T-helper 17 cell (primary cell): ENCODE measurements at regions not wholly inside any gene's neighbourhood (a gene's known extent, or its start where the extent isn't known, plus 50 kb on each side); places are given as distances from the start of the nearest gene placed in this dataset.
"Not testable (repeated sequence)": the region's sequence is repeated elsewhere in the genome, so short reads cannot be mapped to it uniquely, and the experiment has no call there.

Source experiments
- ATAC-seq: fragments of 150-1000 bp; cut with Tn5 transposase; 2 replicates; pipeline ENCODE4 v1.10.0; 2021; ENCODE audit warnings: mild to moderate bottlenecking, moderate library complexity
- DNase-seq, 3 donors: peaks; one replicate each; pipeline versions ENCODE4 v3.0.0 to v3.0.0-alpha.2; 2020 to 2021
- H3K9me3 ChIP-seq: one replicate; pipeline ENCODE4 v1.7.0; 2013; ENCODE audit warnings: low read length, mild to moderate bottlenecking; ENCODE audit not compliant: control insufficient read depth, poor library complexity, severe bottlenecking
- H3K27ac Mint-ChIP-seq: one replicate; pipeline ENCODE4 v1.8.0; 2022; ENCODE audit warnings: mild to moderate bottlenecking, moderate library complexity, mixed read lengths
- H3K27me3 Mint-ChIP-seq: one replicate; pipeline ENCODE4 v1.8.0; 2022; ENCODE audit warnings: mixed read lengths
- H3K36me3 Mint-ChIP-seq: one replicate; pipeline ENCODE4 v1.8.0; 2022; ENCODE audit warnings: low read depth, mixed read lengths
- H3K4me1 Mint-ChIP-seq: one replicate; pipeline ENCODE4 v1.8.0; 2022; ENCODE audit warnings: mild to moderate bottlenecking, mixed read lengths
- H3K4me3 Mint-ChIP-seq: one replicate; pipeline ENCODE4 v1.8.0; 2022; ENCODE audit warnings: mild to moderate bottlenecking, moderate library complexity, mixed read lengths

DNA sequence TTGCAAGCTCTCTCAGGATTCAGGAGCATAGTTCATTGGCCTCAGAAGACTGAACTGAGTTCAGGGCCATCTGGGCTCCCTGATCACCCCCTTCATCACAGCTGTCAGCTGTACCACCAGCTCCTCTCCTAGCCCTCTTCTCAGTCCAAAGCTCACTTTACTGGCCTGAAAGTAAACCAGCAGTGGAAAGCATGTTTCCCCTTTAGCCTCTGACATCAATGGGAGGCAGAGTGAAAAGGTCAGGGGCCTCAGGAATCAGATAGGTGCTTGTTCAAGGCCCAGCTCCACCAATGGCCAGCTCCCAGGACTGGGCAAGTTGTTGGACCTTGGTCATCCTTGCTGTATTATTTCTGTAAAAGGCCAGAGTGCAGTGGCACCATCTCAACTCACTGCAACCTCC, 223.4 kb downstream of the TLE3 start:
- Mint-ChIP-seq H3K27ac (no peak overlapping the region), H3K36me3 (no peaks in the 10 kb centered on the region), H3K4me1 (no peaks in the 10 kb centered on the region), H3K27me3 (no peaks in the 10 kb centered on the region), H3K4me3 (no peak overlapping the region)
- peaks cover 3% of the 10 kb centered on the region for H3K9me3 ChIP-seq
- ATAC-seq (no peak), DNase-seq (no peak)

DNA sequence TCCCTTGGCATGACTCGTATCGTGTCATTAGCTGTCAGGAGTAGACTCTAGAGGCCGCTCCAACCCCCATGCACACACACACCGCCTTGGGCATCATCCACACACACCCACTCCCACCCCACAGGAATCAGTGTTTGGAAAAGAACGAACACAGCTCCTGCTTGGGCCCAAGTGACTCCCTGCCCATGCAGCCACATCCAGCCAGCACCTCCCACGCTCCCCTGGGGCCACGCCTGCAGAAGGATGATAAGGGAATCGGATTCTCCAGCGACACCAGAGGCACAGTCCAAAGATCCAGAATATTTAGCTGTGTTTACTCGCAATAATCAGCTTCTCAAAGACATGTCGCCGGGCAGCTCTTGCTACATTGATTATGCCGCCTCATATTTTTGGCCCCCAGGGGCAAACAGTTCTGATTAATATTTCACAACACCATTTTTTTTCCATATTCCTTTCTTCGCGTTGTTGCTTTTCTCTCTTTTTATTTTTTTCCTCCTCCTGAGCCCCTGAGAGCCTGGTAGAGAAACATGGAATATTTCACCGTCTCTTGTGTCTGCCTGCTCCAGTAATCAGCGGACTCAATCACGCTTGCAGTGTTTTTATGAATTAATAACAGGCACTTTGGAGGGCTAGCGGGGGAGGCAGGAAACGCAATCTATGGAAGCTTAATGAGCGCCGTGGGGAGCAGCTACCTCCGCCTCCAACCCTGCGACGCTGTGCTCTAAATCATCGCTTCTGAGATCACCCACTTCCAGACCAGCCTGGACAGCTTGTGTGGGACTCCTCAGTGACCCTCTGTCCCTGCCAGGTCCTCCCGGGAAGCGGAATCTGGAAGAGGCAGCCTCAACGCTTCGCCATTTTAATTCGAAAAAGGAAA, 221.4 kb downstream of the TLE3 start:
- no peaks in the 10 kb centered on the region for H3K36me3 Mint-ChIP-seq
- H3K27me3 Mint-ChIP-seq: no peaks in the 10 kb centered on the region
- no peak overlapping the region for H3K27ac Mint-ChIP-seq
- no peaks in the 10 kb centered on the region for H3K4me1 Mint-ChIP-seq
- H3K9me3 ChIP-seq: peaks cover 3% of the 10 kb centered on the region
- DNase-seq: no peak
- H3K4me3 Mint-ChIP-seq: no peak overlapping the region
- ATAC-seq: no peak

GRCh38 chr15:69879963-69880362, 217.8 kb downstream of the TLE3 start:
- H3K4me3 Mint-ChIP-seq, DNase-seq, H3K4me1 Mint-ChIP-seq, H3K27ac Mint-ChIP-seq, H3K9me3 ChIP-seq, H3K27me3 Mint-ChIP-seq, H3K36me3 Mint-ChIP-seq, ATAC-seq: not testable (repeated sequence)

GRCh38 chr15:69880571-69881301, 217.0 kb downstream of the TLE3 start:
- Mint-ChIP-seq H3K4me1 (no peaks in the 10 kb centered on the region), H3K27me3 (peaks cover 7% of the 10 kb centered on the region), H3K36me3 (no peaks in the 10 kb centered on the region), H3K4me3 (no peak overlapping the region), H3K27ac (no peak overlapping the region)
- DNase-seq (no peak), ATAC-seq (no peak)
- H3K9me3 ChIP-seq: no peaks in the 10 kb centered on the region

DNA sequence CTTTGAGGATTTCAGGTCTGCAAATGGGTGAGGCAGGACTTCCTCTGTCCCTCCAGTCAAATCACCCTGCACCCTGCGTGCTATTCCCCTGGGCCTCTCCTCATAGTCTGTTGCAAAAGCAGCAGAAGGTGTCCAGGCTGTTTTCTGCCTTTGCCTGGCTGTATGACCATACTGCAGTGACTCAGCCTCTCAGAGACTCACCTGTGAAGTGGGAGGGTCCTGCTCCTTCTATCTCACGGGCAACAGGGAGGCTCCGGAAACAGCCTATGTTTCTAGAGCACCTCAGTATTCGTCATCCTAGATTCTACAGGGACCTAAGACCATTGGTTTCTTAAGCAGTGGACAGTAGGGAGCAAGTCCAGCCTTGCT, 216.4 kb downstream of the TLE3 start:
- no peaks in the 10 kb centered on the region for H3K4me1 Mint-ChIP-seq
- no peak for DNase-seq
- no peaks in the 10 kb centered on the region for H3K36me3 Mint-ChIP-seq
- H3K4me3 Mint-ChIP-seq: no peak overlapping the region
- peaks cover 8% of the 10 kb centered on the region for H3K27me3 Mint-ChIP-seq
- H3K27ac Mint-ChIP-seq: no peak overlapping the region
- ATAC-seq: no peak
- H3K9me3 ChIP-seq: no peaks in the 10 kb centered on the region

DNA sequence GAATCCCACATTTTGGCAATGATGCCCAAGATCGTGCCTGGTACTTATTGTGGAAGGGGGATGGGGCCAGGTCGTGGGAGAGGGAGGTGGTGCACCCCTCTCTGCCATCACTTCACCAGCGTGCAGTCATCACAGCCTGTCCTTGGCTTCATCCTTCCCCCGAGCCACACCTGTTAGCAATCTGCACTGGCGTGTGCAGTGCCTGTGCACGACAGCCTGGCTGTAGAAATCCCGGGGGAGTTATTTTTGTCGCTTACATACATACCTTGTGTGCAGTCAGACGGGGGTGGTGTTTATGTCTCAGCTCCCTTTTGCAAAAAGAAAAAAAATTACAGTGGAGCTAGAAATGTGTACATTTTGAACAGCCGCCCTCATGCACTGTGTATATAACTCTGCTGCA, 216.0 kb downstream of the TLE3 start:
- H3K4me3 Mint-ChIP-seq: no peak overlapping the region
- no peak for DNase-seq
- peaks cover 12% of the 10 kb centered on the region for H3K27me3 Mint-ChIP-seq
- H3K36me3 Mint-ChIP-seq: no peaks in the 10 kb centered on the region
- no peak for ATAC-seq
- H3K27ac Mint-ChIP-seq: no peak overlapping the region
- no peaks in the 10 kb centered on the region for H3K4me1 Mint-ChIP-seq
- H3K9me3 ChIP-seq: no peaks in the 10 kb centered on the region

GRCh38 chr15:69883306-69883705, 214.4 kb downstream of the TLE3 start:
- no peaks in the 10 kb centered on the region for H3K9me3 ChIP-seq
- H3K4me1 Mint-ChIP-seq: no peaks in the 10 kb centered on the region
- no peak for ATAC-seq
- no peaks in the 10 kb centered on the region for H3K36me3 Mint-ChIP-seq
- no peak overlapping the region for H3K4me3 Mint-ChIP-seq
- no peak for DNase-seq
- peaks cover 22% of the 10 kb centered on the region for H3K27me3 Mint-ChIP-seq
- H3K27ac Mint-ChIP-seq: no peak overlapping the region

DNA sequence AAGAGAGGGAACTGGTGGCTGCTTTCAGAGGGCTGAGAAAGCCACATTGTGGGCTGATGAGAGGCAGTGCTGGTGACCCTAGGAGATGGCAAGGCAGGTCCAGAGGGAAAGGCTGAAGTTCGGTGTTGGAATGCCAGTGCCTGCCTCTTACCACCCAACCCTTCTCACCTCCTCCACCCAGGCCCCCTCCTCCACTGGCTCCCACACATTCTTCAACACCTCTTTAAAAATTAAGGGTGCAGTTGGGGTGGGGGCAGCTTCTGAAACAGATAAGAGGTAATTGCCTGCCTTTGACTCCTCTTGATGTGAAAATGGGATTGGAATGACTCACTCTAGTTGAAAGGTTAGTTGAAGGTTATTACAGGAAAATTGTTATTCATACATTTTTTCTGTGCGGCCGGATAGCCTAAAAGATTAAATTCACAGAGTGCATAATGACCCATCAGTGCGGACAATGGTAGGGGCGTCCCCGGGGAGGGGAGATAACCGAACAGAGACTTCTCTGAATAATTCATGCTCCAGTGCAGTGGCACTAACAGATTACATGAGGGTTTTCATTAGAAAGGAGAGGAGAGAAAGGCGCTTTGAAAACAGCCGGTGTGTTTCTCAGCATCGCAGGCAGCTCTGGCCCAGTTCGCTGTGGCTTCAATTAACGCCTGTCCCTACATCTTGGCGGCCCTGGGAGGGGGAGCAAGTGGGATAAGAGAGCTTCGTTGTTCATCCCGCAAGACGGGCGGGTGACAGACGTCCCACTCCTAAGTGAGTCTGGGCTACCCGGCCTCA, 212.4 kb downstream of the TLE3 start:
- H3K9me3 ChIP-seq: no peaks in the 10 kb centered on the region
- Mint-ChIP-seq H3K27me3 (peaks cover 22% of the 10 kb centered on the region), H3K4me3 (no peak overlapping the region), H3K27ac (no peak overlapping the region), H3K36me3 (no peaks in the 10 kb centered on the region), H3K4me1 (no peaks in the 10 kb centered on the region)
- DNase-seq (no peak), ATAC-seq (no peak)

DNA sequence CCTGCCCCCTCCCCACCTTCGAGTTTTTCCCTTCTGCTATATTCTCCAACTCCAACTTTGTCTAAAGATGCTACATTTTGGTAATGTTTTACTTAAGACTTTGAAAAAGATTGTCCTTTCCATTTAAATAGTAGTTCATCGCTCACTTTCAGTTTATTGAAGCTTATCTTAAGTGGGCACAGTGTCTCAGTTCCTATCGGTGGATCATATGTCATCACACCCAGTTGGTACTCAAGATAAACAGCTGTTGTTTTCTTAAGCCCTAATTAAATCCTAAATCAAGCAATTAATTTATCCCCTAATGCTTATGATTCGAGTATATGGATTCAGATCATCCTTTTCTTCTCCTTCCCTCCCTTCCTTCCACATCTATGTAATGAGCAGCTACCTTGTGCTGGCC, 210.7 kb downstream of the TLE3 start:
- no peaks in the 10 kb centered on the region for H3K9me3 ChIP-seq
- no peaks in the 10 kb centered on the region for H3K4me1 Mint-ChIP-seq
- H3K27me3 Mint-ChIP-seq: peaks cover 22% of the 10 kb centered on the region
- DNase-seq (no peak), ATAC-seq (no peak)
- H3K4me3 Mint-ChIP-seq: no peak overlapping the region
- no peak overlapping the region for H3K27ac Mint-ChIP-seq
- H3K36me3 Mint-ChIP-seq: no peaks in the 10 kb centered on the region

GRCh38 chr15:69887553-69887952, 210.2 kb downstream of the TLE3 start:
- H3K4me1 Mint-ChIP-seq: no peaks in the 10 kb centered on the region
- peaks cover 22% of the 10 kb centered on the region for H3K27me3 Mint-ChIP-seq
- H3K36me3 Mint-ChIP-seq: no peaks in the 10 kb centered on the region
- DNase-seq (no peak), ATAC-seq (no peak)
- H3K27ac Mint-ChIP-seq: no peak overlapping the region
- H3K4me3 Mint-ChIP-seq: no peak overlapping the region
- H3K9me3 ChIP-seq: no peaks in the 10 kb centered on the region

- DNase-seq (no peak), ATAC-seq (no peak)
- H3K4me3 Mint-ChIP-seq: no peak overlapping the region
- H3K4me1 Mint-ChIP-seq: no peaks in the 10 kb centered on the region
- H3K27me3 Mint-ChIP-seq: peaks cover 25% of the 10 kb centered on the region
- no peaks in the 10 kb centered on the region for H3K9me3 ChIP-seq
- H3K36me3 Mint-ChIP-seq: no peaks in the 10 kb centered on the region
- H3K27ac Mint-ChIP-seq: no peak overlapping the region
Observed at GRCh38 chr15:69888406-69888805, 209.3 kb downstream of the TLE3 start.

- H3K27me3 Mint-ChIP-seq: peaks cover 27% of the 10 kb centered on the region
- H3K36me3 Mint-ChIP-seq: no peaks in the 10 kb centered on the region
- no peak overlapping the region for H3K4me3 Mint-ChIP-seq
- H3K27ac Mint-ChIP-seq: no peak overlapping the region
- no peak for DNase-seq
- no peak for ATAC-seq
- H3K4me1 Mint-ChIP-seq: no peaks in the 10 kb centered on the region
- H3K9me3 ChIP-seq: no peaks in the 10 kb centered on the region
Observed at GRCh38 chr15:69891070-69891536, 206.6 kb downstream of the TLE3 start.

GRCh38 chr15:69891606-69892005, 206.1 kb downstream of the TLE3 start:
- Mint-ChIP-seq H3K36me3 (no peaks in the 10 kb centered on the region), H3K27ac (no peak overlapping the region), H3K27me3 (peaks cover 24% of the 10 kb centered on the region), H3K4me1 (no peaks in the 10 kb centered on the region), H3K4me3 (no peak overlapping the region)
- no peaks in the 10 kb centered on the region for H3K9me3 ChIP-seq
- ATAC-seq: no peak
- DNase-seq: no peak
